ENCODE measurements at regions not wholly inside any gene's neighbourhood (a gene's known extent, or its start where the extent isn't known, plus 50 kb on each side); places are given as distances from the start of the nearest gene placed in this dataset.

DNA sequence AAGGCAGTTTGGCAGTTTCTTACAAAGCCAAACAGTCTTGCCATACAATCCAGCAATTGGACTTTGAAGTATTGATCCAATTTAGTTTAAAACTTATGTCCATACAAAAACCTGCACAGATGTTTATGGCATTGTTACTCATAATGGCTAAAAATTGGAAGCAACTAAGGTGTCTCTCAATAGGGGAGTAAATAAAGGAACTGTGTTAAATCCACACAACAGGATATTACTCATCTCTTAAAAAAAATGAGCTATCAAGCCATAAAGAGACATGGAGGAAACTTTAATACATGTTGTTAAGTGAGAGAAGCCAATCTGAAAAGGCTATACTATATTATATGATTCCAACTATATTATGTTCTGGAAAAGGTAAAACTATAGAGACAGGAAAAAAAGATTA lies 313.6 kb upstream of the CD180 start:
- TF ChIP-seq, protein P1, sequence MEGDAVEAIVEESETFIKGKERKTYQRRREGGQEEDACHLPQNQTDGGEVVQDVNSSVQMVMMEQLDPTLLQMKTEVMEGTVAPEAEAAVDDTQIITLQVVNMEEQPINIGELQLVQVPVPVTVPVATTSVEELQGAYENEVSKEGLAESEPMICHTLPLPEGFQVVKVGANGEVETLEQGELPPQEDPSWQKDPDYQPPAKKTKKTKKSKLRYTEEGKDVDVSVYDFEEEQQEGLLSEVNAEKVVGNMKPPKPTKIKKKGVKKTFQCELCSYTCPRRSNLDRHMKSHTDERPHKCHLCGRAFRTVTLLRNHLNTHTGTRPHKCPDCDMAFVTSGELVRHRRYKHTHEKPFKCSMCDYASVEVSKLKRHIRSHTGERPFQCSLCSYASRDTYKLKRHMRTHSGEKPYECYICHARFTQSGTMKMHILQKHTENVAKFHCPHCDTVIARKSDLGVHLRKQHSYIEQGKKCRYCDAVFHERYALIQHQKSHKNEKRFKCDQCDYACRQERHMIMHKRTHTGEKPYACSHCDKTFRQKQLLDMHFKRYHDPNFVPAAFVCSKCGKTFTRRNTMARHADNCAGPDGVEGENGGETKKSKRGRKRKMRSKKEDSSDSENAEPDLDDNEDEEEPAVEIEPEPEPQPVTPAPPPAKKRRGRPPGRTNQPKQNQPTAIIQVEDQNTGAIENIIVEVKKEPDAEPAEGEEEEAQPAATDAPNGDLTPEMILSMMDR (IDR thresholded peaks at IDR 0.05) = no peak
- TF ChIP-seq EP300 (IDR thresholded peaks at IDR 0.05; ENCODE audit: low read depth) (no peak), POLR2A (IDR thresholded peaks at IDR 0.05) (no peak), POLR2AphosphoS5 (IDR thresholded peaks at IDR 0.05) (no peak)
